SK-N-SH treated with all-trans-retinoic acid at 6 μM for 48 hours (cell line): ENCODE measurements at regions not wholly inside any gene's neighbourhood (a gene's known extent, or its start where the extent isn't known, plus 50 kb on each side); places are given as distances from the start of the nearest gene placed in this dataset.

Experiments
- ATAC-seq: fragments of 200-7000 bp; cut with Tn5 transposase; 3 replicates; pipeline ENCODE4 v1.9.1; 2020; ENCODE audit warnings: mild to moderate bottlenecking, moderate library complexity
- ARNTL ChIP-seq: fragments of 450-650 bp; formaldehyde crosslinking; IDR thresholded peaks from 2 replicates; pipeline ENCODE4 v1.5.0; 2020; ENCODE audit warnings: low read depth, mild to moderate bottlenecking, moderate library complexity, borderline replicate concordance
- BACH2 ChIP-seq: fragments of 250-450 bp; sonication (Bioruptor Pico); IDR thresholded peaks from 2 replicates; pipeline ENCODE4 v1.9.0; 2021; ENCODE audit warnings: mild to moderate bottlenecking, borderline replicate concordance
- CREB5 ChIP-seq: fragments of 250-450 bp; sonication (Bioruptor Pico); IDR thresholded peaks from 2 replicates; pipeline ENCODE4 v1.5.1; 2020; ENCODE audit warnings: low read depth, mild to moderate bottlenecking, moderate library complexity
- CSDC2 ChIP-seq: fragments of 250-450 bp; sonication (Bioruptor Pico); IDR thresholded peaks from 2 replicates; pipeline ENCODE4 v1.5.0; 2020; ENCODE audit warnings: mild to moderate bottlenecking, moderate library complexity
- ESRRG ChIP-seq: fragments of 250-450 bp; sonication (Bioruptor Pico); IDR thresholded peaks from 2 replicates; pipeline ENCODE4 v1.6.1; 2021; ENCODE audit warnings: mild to moderate bottlenecking
- GLIS3 ChIP-seq: fragments of 250-450 bp; sonication (Bioruptor Pico); IDR thresholded peaks from 2 replicates; pipeline ENCODE4 v1.5.0; 2020; ENCODE audit warnings: mild to moderate bottlenecking, moderate library complexity
- ISL1 ChIP-seq: fragments of 250-450 bp; sonication (Bioruptor Pico); IDR thresholded peaks from 2 replicates; pipeline ENCODE4 v2.1.2; 2022; ENCODE audit warnings: mild to moderate bottlenecking, moderate library complexity
- OSR1 ChIP-seq: fragments of 250-450 bp; sonication (Bioruptor Pico); IDR thresholded peaks from 2 replicates; pipeline ENCODE4 v1.8.0; 2022; ENCODE audit warnings: moderate library complexity, mild to moderate bottlenecking, inconsistent platforms
- PATZ1 ChIP-seq: fragments of 250-450 bp; sonication (Bioruptor Pico); IDR thresholded peaks from 2 replicates; pipeline ENCODE4 v1.8.0; 2020; ENCODE audit warnings: mild to moderate bottlenecking, moderate library complexity, borderline replicate concordance
- POU6F1 ChIP-seq: fragments of 250-450 bp; sonication (Bioruptor Pico); IDR thresholded peaks from 2 replicates; pipeline ENCODE4 v1.8.0; 2021; ENCODE audit warnings: low read depth, mild to moderate bottlenecking, moderate library complexity, borderline replicate concordance
- PPARA ChIP-seq: fragments of 250-450 bp; sonication (Bioruptor Pico); IDR thresholded peaks from 2 replicates; pipeline ENCODE4 v1.5.0; 2020; ENCODE audit warnings: mild to moderate bottlenecking, borderline replicate concordance
- RARB ChIP-seq: fragments of 250-450 bp; sonication (Bioruptor Pico); IDR thresholded peaks from 2 replicates; pipeline ENCODE4 v1.8.0; 2021; ENCODE audit warnings: mild to moderate bottlenecking, moderate library complexity
- SNAI2 ChIP-seq: fragments of 250-450 bp; sonication (Bioruptor Pico); IDR thresholded peaks from 2 replicates; pipeline ENCODE4 v1.5.0; 2020; ENCODE audit warnings: mild to moderate bottlenecking, moderate library complexity
- TCF4 ChIP-seq: fragments of 250-450 bp; sonication (Bioruptor Pico); IDR thresholded peaks from 2 replicates; pipeline ENCODE4 v1.8.0; 2021; ENCODE audit warnings: mild to moderate bottlenecking, moderate library complexity, borderline replicate concordance
- TOX ChIP-seq: fragments of 250-450 bp; sonication (Bioruptor Pico); IDR thresholded peaks from 2 replicates; pipeline ENCODE4 v1.8.0; 2021; ENCODE audit warnings: mild to moderate bottlenecking, moderate library complexity, borderline replicate concordance
- ZC3H10 ChIP-seq: fragments of 250-450 bp; sonication (Bioruptor Pico); IDR thresholded peaks from 2 replicates; pipeline ENCODE4 v1.5.1; 2021; ENCODE audit warnings: mild to moderate bottlenecking, moderate library complexity
- ZFP30 ChIP-seq: fragments of 450-650 bp; formaldehyde crosslinking; IDR thresholded peaks from 2 replicates; pipeline ENCODE4 v1.5.0; 2022; ENCODE audit warnings: mild to moderate bottlenecking, moderate library complexity
- ZNF565 ChIP-seq: fragments of 450-650 bp; formaldehyde crosslinking; conservative IDR thresholded peaks from 2 replicates; pipeline ENCODE4 v1.5.0; 2020; ENCODE audit warnings: low read depth, mild to moderate bottlenecking, moderate library complexity
- ZNF70 ChIP-seq: fragments of 450-650 bp; formaldehyde crosslinking; IDR thresholded peaks from 2 replicates; pipeline ENCODE4 v1.5.0; 2020; ENCODE audit warnings: mild to moderate bottlenecking, moderate library complexity
- ZNF8 ChIP-seq: fragments of 450-650 bp; formaldehyde crosslinking; IDR thresholded peaks from 2 replicates; pipeline ENCODE4 v1.5.0; 2020; ENCODE audit warnings: mild to moderate bottlenecking, moderate library complexity
- TF ChIP-seq, protein P1 (sequence below): fragments of 250-450 bp; sonication (Bioruptor Pico); IDR thresholded peaks from 2 replicates; pipeline ENCODE4 v1.5.0; 2020; ENCODE audit warnings: mild to moderate bottlenecking, moderate library complexity
- TF ChIP-seq, protein P2 (sequence below): fragments of 250-450 bp; sonication (Bioruptor Pico); IDR thresholded peaks from 2 replicates; pipeline ENCODE4 v1.5.1; 2021; ENCODE audit warnings: mild to moderate bottlenecking, moderate library complexity

GRCh38 chr10:100642295-100642994 lies 102.9 kb upstream of the PAX2 start (continued):
- TF ChIP-seq, protein P1, sequence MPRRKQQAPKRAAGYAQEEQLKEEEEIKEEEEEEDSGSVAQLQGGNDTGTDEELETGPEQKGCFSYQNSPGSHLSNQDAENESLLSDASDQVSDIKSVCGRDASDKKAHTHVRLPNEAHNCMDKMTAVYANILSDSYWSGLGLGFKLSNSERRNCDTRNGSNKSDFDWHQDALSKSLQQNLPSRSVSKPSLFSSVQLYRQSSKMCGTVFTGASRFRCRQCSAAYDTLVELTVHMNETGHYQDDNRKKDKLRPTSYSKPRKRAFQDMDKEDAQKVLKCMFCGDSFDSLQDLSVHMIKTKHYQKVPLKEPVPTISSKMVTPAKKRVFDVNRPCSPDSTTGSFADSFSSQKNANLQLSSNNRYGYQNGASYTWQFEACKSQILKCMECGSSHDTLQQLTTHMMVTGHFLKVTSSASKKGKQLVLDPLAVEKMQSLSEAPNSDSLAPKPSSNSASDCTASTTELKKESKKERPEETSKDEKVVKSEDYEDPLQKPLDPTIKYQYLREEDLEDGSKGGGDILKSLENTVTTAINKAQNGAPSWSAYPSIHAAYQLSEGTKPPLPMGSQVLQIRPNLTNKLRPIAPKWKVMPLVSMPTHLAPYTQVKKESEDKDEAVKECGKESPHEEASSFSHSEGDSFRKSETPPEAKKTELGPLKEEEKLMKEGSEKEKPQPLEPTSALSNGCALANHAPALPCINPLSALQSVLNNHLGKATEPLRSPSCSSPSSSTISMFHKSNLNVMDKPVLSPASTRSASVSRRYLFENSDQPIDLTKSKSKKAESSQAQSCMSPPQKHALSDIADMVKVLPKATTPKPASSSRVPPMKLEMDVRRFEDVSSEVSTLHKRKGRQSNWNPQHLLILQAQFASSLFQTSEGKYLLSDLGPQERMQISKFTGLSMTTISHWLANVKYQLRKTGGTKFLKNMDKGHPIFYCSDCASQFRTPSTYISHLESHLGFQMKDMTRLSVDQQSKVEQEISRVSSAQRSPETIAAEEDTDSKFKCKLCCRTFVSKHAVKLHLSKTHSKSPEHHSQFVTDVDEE (CRISPR knock-in tag), result no peak
- TF ChIP-seq TOX (CRISPR knock-in tag), result no peak
- TF ChIP-seq ZC3H10 (CRISPR knock-in tag), result no peak
- TF ChIP-seq ARNTL (CRISPR knock-in tag), result no peak
- TF ChIP-seq RARB (CRISPR knock-in tag), result no peak
- TF ChIP-seq PPARA (CRISPR knock-in tag), result no peak
- TF ChIP-seq POU6F1 (CRISPR knock-in tag), result no peak
- no peak for TF ChIP-seq ZNF70 (CRISPR knock-in tag)
- TF ChIP-seq ZNF8, result no peak
- TF ChIP-seq, all 23 proteins: peak for 0

GRCh38 chr10:100645091-100645490 lies 100.3 kb upstream of the PAX2 start:
- no peak for ATAC-seq
- TF ChIP-seq BACH2 (no peak), ZC3H10 (CRISPR knock-in tag) (no peak), RARB (CRISPR knock-in tag) (no peak), CSDC2 (CRISPR knock-in tag) (no peak), PPARA (CRISPR knock-in tag) (no peak), ZNF565 (CRISPR knock-in tag) (no peak), SNAI2 (CRISPR knock-in tag) (no peak), TOX (CRISPR knock-in tag) (no peak), POU6F1 (CRISPR knock-in tag) (no peak), OSR1 (CRISPR knock-in tag) (no peak), ZNF8 (no peak)

GRCh38 chr10:100645613-100646392 lies 99.6 kb upstream of the PAX2 start:
- no peak for TF ChIP-seq ESRRG (CRISPR knock-in tag)
- no peak for TF ChIP-seq TCF4 (CRISPR knock-in tag)
- TF ChIP-seq OSR1 (CRISPR knock-in tag), result no peak
- TF ChIP-seq ZNF70 (CRISPR knock-in tag), result no peak
- no peak for TF ChIP-seq ZNF565 (CRISPR knock-in tag)
- TF ChIP-seq, protein P2, sequence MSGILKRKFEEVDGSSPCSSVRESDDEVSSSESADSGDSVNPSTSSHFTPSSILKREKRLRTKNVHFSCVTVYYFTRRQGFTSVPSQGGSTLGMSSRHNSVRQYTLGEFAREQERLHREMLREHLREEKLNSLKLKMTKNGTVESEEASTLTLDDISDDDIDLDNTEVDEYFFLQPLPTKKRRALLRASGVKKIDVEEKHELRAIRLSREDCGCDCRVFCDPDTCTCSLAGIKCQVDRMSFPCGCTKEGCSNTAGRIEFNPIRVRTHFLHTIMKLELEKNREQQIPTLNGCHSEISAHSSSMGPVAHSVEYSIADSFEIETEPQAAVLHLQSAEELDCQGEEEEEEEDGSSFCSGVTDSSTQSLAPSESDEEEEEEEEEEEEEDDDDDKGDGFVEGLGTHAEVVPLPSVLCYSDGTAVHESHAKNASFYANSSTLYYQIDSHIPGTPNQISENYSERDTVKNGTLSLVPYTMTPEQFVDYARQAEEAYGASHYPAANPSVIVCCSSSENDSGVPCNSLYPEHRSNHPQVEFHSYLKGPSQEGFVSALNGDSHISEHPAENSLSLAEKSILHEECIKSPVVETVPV (CRISPR knock-in tag), result no peak
- TF ChIP-seq ARNTL (CRISPR knock-in tag), result no peak
- no peak for TF ChIP-seq PATZ1
- TF ChIP-seq TOX (CRISPR knock-in tag), result no peak
- no peak for TF ChIP-seq CSDC2 (CRISPR knock-in tag)
- TF ChIP-seq PPARA (CRISPR knock-in tag), result no peak
- no peak for TF ChIP-seq ZFP30 (CRISPR knock-in tag)
- no peak for TF ChIP-seq CREB5 (CRISPR knock-in tag)
- TF ChIP-seq GLIS3, result no peak
- TF ChIP-seq POU6F1 (CRISPR knock-in tag), result no peak
- TF ChIP-seq ISL1 (CRISPR knock-in tag), result no peak
- no peak for TF ChIP-seq RARB (CRISPR knock-in tag)
- no peak for TF ChIP-seq ZC3H10 (CRISPR knock-in tag)
- TF ChIP-seq BACH2, result no peak
- no peak for ATAC-seq
